Astrocyte (in vitro differentiated cells and primary cell): ENCODE measurements at regions not wholly inside any gene's neighbourhood (a gene's known extent, or its start where the extent isn't known, plus 50 kb on each side); places are given as distances from the start of the nearest gene placed in this dataset.

Experiments used
- CTCF ChIP-seq: IDR thresholded peaks from 2 replicates; pipeline ENCODE4 v1.5.1; 2011; ENCODE audit warnings: low read depth, mild to moderate bottlenecking, inconsistent platforms, low read length, moderate library complexity; ENCODE audit not compliant: insufficient read depth
- EZH2 ChIP-seq: IDR thresholded peaks from 2 replicates; pipeline ENCODE4 v1.6.1; 2012; ENCODE audit warnings: mild to moderate bottlenecking, low read length, inconsistent platforms; ENCODE audit not compliant: insufficient read depth

DNA sequence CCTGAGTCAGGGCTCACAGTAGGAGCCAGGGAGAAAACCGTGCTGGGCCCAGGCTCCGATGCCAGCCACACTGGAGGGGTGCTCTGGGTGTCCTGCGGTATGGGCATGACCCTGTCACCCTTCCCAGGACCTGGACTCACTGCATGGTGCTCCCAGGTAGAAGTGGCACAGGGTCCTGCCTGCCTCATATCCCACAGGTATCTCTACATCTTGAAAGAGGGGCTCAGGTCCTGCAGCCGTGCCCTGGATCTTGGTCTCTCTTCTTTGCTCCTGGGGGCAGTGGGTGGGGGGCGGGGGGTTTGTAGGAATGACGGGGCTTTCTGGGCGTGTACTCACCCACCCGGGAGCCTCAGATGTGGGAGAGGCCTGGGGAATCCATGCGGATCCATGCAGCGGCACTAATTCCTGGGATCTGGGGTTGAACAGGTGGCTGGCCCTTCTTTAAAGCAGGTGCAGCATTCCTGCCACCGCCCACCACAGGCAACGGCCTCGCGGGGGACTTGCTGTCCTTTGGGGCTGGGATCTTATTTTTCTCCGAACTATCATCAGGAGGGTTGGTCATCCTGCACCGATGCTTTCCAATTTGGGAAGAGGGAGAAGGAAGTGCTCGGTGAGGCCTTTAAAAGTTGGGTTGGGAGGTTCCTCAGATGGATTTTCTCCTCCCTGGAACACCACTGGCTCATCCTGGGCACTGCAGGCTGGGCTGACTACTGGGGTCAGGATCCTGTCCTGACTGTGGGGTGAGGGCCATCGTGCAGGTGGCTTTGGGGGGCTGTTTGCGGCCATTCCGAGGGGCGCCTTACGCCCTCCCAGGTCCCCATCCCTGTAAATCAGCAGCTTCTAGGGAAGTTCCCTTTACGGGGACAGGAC is 886.4 kb downstream of the BRD1 start:
- TF ChIP-seq CTCF (no peak), EZH2 (no peak)
